ENCODE measurements at regions not wholly inside any gene's neighbourhood (a gene's known extent, or its start where the extent isn't known, plus 50 kb on each side); places are given as distances from the start of the nearest gene placed in this dataset.

GRCh38 chr4:154088741-154089140 lies 299.9 kb upstream of the SFRP2 start:
- no peak for DNase-seq (ENCODE audit: low read depth)

DNA sequence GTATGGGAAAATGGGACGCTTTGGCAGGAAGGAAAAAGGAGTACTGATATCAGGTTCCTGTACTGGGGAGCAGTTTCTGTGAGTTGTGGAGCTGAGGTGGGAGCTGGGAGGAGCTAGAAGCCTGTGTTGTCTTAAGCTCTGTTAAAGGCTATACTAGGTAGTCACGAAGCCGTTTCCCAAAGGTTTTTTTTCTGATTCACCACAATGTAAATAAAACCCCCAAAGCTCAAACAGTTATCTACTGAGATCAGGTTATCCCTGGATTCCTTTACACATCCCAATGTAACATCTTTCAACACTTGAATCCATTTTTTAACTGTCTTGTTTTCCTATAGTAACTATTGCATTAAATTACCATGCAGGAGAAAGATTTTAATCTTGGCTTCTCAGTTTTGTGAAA lies 297.4 kb upstream of the SFRP2 start:
- no peak for DNase-seq (ENCODE audit: low read depth)

GRCh38 chr4:154084864-154085263 lies 296.0 kb upstream of the SFRP2 start:
- no peak for DNase-seq (ENCODE audit: low read depth)

DNA sequence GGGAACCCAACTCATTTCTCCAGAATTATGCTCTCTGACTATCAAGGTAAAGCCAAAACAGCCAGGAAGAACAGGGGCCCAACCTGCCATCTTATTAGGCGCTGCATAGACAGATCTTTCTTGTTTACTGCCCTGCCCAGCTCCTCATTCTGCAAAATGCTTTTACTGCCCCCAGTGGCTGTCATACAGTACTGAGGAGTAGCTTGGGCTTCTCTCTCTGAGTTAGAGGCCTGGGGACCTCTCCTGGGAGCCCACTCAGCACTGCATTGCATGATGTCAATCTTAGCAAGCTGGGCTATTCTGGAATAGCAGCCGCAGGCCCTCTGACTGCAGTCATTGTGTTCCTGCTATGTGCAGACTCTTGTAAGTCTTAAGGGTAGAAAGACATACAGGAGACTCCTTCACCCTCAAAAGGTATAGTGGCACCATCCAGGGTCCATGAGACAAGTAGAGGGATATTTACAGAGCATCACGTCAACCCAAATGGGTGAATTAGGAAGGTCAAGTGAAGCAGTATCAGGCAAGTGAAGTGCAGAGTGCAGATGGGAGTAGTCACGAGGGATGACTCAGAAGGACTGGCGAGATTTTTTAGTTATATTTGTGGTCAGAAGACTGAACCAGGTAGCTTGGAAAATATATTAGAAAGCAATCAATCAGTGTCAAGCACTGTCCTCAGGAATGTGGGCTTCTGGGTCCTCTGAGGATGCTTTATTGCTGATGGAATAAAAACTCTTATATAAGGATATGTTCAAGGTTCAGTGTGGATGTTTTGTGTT lies 294.1 kb upstream of the SFRP2 start:
- no peak for DNase-seq (ENCODE audit: low read depth)

DNA sequence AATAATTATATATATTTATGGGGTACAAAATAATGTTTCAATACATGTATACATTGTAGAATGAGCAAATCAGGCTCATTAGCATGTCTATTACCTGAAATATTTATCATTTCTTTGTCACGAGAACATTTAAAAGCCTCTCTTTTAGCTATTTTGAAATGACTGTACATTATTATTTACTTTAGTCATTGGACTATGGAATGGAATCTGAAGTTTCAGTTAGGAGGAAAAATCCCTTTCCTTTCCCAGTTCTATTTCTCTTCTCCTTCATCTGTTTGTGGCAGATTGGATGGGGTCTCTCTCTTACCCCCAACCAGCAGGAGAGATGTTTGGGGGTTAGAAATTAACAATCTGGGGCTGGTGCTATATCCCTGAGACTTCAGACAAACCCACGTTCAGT lies 292.5 kb upstream of the SFRP2 start:
- DNase-seq (ENCODE audit: low read depth) = no peak

GRCh38 chr4:154078504-154079350 lies 289.8 kb upstream of the SFRP2 start:
- no peak for DNase-seq (ENCODE audit: low read depth)

DNA sequence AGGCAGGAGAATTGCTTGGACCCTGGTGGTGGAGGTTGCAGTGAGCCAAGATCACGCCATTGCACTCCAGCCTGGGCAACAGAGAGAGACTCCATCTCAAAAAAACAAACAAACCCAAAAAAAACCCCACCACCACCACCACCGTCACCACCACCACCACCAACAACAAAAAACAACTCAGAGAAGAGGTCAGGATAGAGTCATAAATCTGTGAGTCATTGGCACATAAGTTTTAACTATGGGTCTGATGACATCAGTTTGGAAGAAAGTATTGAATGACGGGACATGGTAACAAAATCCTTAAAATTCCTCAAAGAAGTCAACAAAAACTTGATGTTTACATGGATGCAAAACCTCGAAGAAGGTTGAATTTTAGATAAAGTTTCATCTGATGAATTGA lies 288.0 kb upstream of the SFRP2 start:
- no peak for DNase-seq (ENCODE audit: low read depth)

DNA sequence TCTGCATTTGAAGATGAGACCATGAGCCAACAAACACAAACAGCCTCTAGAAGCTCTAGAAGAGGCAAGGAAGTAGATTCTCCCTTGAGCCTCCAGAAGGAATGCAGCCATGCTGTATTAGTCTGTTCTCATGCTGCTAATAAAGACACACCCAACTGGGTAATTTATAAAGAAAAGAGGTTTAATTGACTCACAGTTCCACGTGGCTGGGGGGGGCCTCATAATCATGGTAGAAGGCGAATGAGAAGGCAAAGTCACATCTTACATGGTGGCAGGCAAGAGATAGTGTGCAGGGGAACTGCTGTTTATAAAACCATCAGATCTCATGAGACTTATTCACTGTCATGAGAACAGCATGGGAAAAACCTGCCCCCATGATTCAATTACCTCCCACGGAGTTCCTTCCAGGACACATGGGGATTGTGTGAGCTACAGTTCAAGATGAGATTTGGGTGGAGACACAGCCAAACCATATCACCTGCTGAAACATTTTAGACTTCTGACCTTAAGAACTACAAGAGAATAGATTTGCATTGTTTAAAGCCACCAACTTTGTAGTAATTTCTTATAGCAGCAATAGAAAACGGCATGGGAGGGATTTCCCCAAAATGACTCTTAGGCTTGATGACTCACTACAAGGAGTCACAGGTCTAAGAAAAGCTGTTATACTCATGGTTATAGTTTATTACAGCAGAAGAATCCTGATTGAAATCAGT lies 284.4 kb upstream of the SFRP2 start:
- peak; percentile 19 for DNase-seq (ENCODE audit: low read depth)

DNA sequence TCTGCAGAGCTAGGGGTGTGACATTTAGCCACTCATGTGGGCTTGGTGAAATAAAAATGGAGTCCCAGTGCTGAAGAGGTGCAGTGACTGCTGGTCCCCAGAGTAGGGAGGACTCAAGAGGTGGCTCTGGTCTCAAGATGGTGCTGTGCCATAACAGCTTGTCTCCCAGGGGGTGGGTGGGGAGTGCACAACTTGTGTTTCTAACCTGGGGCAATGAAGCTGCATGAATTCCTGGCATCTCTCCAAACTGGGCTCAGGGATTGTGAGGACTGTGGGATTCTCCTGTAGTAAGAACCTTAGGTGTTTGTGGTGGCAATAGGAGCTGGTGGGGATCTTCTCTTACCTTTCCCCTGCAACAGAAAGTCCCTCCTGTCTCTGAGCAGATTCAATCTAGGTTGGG lies 278.9 kb upstream of the SFRP2 start:
- DNase-seq (ENCODE audit: low read depth) = no peak

GRCh38 chr4:154065368-154065767 lies 276.5 kb upstream of the SFRP2 start:
- no peak for DNase-seq (ENCODE audit: low read depth)

DNA sequence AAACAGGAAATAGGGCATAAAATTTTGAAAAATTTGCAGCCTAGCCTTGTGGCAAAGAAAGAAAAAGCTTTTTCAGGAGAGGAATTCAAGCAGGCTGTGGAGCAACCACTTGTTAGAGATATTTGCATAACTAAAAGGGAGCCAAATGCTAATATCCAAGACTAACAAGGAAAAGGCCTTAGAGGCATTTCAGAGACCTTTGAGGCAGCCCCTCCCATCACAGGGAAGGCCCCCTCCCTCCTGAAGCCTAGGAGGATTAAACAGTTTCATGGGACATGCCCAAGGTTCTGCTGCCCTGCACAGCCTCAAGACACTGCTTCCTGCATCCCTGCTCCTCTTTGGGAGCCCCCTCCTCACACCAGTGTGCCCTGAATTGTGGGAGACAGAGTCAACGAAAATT lies 275.4 kb upstream of the SFRP2 start:
- no peak for DNase-seq (ENCODE audit: low read depth)

- DNase-seq (ENCODE audit: low read depth) = no peak
These were observed 260.7 kb upstream of the SFRP2 start for GRCh38 chr4:154049457-154050181.

DNA sequence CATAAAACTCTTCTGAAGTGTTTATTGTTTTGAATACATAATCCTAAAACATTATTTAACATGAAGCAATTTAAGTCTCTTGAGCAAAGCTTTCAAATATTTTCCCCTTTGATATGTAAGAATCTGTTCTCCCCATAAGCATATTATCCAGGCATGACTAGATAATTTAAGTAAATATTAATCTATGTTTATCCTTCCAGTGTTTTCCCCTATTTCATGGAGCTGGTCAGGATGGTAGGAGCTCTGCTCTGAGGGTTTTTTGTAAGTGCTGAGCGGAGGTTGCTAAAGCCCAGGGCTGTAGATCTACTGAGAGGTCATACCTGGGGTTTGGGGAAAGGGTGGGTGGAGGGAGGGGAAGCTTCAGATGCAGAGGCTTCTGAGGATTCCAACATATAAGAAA lies 258.9 kb upstream of the SFRP2 start:
- DNase-seq (ENCODE audit: low read depth) = no peak

GRCh38 chr4:154044742-154045485 lies 256.0 kb upstream of the SFRP2 start:
- no peak for DNase-seq (ENCODE audit: low read depth)

GRCh38 chr4:154044108-154044531 lies 255.2 kb upstream of the SFRP2 start:
- no peak for DNase-seq (ENCODE audit: low read depth)

- no peak for DNase-seq (ENCODE audit: low read depth)
These were observed 252.8 kb upstream of the SFRP2 start for GRCh38 chr4:154041640-154042039.

- DNase-seq (ENCODE audit: low read depth) = no peak
These were observed 250.8 kb upstream of the SFRP2 start for GRCh38 chr4:154039435-154040343.

- DNase-seq (ENCODE audit: low read depth) = no peak
These were observed 248.0 kb upstream of the SFRP2 start for GRCh38 chr4:154036856-154037255.

DNA sequence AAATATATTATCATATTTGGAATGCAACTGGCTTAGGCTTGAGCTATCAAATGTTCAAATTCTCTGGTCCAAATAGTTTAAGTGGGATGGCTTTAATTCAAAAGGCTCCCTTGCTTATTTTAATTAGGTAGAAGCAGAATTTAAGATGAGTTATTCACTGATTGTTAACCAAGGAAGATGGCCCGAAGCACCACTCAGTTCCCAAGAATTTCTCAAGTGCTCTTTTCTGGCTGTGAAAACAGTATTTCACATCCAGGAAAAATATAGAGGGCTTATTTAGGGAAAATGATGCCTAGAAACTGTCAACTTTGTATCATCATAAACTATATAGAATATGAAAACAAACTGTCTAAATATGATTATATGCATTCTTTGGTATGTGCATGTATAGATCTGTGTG lies 246.5 kb upstream of the SFRP2 start:
- DNase-seq (ENCODE audit: low read depth) = no peak

- DNase-seq (ENCODE audit: low read depth) = no peak
These were observed 245.0 kb upstream of the SFRP2 start for GRCh38 chr4:154033921-154034320.
